ENCODE measurements at regions not wholly inside any gene's neighbourhood (a gene's known extent, or its start where the extent isn't known, plus 50 kb on each side); places are given as distances from the start of the nearest gene placed in this dataset.

DNA sequence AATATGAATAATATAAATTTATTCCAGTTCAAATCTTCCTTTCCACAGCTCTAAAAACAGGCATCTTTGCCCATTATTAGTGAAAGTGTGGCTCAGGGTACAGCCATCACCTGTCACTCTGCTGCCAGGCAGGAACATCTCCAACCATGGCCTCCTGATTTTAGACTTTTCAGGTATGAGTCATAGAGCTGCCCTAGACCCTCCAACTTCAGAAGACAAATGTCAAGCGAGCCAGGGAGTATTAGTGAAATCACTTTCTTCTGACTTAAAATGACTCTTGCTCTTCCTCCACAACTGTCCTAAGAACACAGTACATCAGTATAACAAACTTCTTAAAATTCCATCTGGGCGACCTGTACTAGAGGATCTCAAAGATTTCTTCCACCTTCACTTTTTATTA is 78.1 kb upstream of the AKAP13 start:
- Histone ChIP-seq H2AK5ac (ENCODE audit: low read depth, low read length) (no peak overlapping the region), H2BK120ac (ENCODE audit: low read depth, low read length) (no peak overlapping the region), H3K4me2 (ENCODE audit: low read depth, low read length) (no peak overlapping the region), H4K8ac (ENCODE audit: low read depth in 2 of 2, low read length in 2 of 2) (no peak overlapping the region), H3K4me1 (ENCODE audit: control insufficient read depth, insufficient read depth, low read length) (no peaks in the 10 kb centered on the region), H3K18ac (ENCODE audit: low read depth, low read length) (no peak overlapping the region), H2AFZ (replicated peaks; ENCODE audit: low read length, poor library complexity) (no peak overlapping the region), H4K91ac (ENCODE audit: insufficient read depth, low read depth, low read length) (no peak overlapping the region), H3K9me1 (ENCODE audit: insufficient read depth, low read length) (no peaks in the 10 kb centered on the region), H3K56ac (ENCODE audit: extremely low read depth, insufficient read depth, low read length) (no peak overlapping the region), H3K9me3 (ENCODE audit: control insufficient read depth, insufficient read depth, low read length) (no peaks in the 10 kb centered on the region), H3K27me3 (ENCODE audit: control insufficient read depth, insufficient read depth, low read length) (no peaks in the 10 kb centered on the region), H3K14ac (replicated peaks; ENCODE audit: low read depth, low read length) (no peak overlapping the region), H2BK15ac (ENCODE audit: low read depth, low read length) (no peak overlapping the region), H2BK5ac (ENCODE audit: low read depth, low read length, poor library complexity, severe bottlenecking) (no peak overlapping the region), H3K23ac (ENCODE audit: low read depth, low read length) (no peak overlapping the region), H2AK9ac (replicated peaks; ENCODE audit: low read depth, low read length, poor library complexity) (no peak overlapping the region), H3K36me3 (ENCODE audit: control insufficient read depth, insufficient read depth, low read length) (no peaks in the 10 kb centered on the region), H3K79me1 (ENCODE audit: low read depth in 1 of 2, low read length in 2 of 2) (no peaks in the 10 kb centered on the region), H2BK20ac (ENCODE audit: low read depth, low read length) (no peak overlapping the region), H3K4ac (ENCODE audit: low read depth, low read length) (no peak overlapping the region), H3K4me3 (ENCODE audit: insufficient read depth, low read depth, low read length) (no peak overlapping the region), H3K27ac (ENCODE audit: insufficient read depth, low read length) (no peak overlapping the region), H3K9ac (ENCODE audit: low read depth, low read length) (no peak overlapping the region), H4K5ac (ENCODE audit: low read depth, low read length) (no peak overlapping the region), H4K20me1 (ENCODE audit: insufficient read depth, low read length) (no peaks in the 10 kb centered on the region)
- no CpG with 5 or more reads among the region's 2 CpGs for WGBS, 2 experiments (ENCODE audit: extremely low coverage in 2 of 2, insufficient read length in 1 of 2)
- ATAC-seq (ENCODE audit: low read depth) (no peak), DNase-seq (no peak)
- dilution Hi-C loops (cut with HindIII; ENCODE audit: low sequenced_read_pairs, unreplicated experiment) (no loop called here), intact Hi-C loops (cut with micrococcal nuclease) (no loop called here), in situ Hi-C loops (cut with MboI; ENCODE audit: low sequenced_read_pairs) (no loop called here)
- TF ChIP-seq MXI1 (IDR thresholded peaks at IDR 0.05; ENCODE audit: borderline replicate concordance, low read depth, low read length) = no peak
- BruUV-seq (replicated peaks) = no TSS peak
- CTCF ChIA-PET = interaction anchor here (1.1 to 1.5 kb wide), 2 partner anchors 12 to 202 kb away, joined by 3 to 5 read pairs; no protein-coding TSS in a partner anchor
- POLR2A ChIA-PET (ENCODE audit: unreplicated experiment) = no interaction called here

Data from IMR-90 (cell line).